Mesenchymal stem cell (in vitro differentiated cells and primary cell): ENCODE measurements at regions not wholly inside any gene's neighbourhood (a gene's known extent, or its start where the extent isn't known, plus 50 kb on each side); places are given as distances from the start of the nearest gene placed in this dataset.

ENCODE experiments used
- DNase-seq: peaks from one replicate; pipeline ENCODE4 v3.0.0-alpha.2; 2013
- H2AFZ ChIP-seq: one replicate; pipeline ENCODE4 v1.6.1; 2013; ENCODE audit warnings: low read depth, mild to moderate bottlenecking, control low read depth, inconsistent platforms, low read length, moderate library complexity
- H2AK5ac ChIP-seq: 2 replicates; pipeline ENCODE4 v1.6.1; 2013; ENCODE audit warnings: low read length, moderate library complexity, mild to moderate bottlenecking, inconsistent platforms; ENCODE audit not compliant: severe bottlenecking
- H2BK120ac ChIP-seq: one replicate; pipeline ENCODE4 v1.6.1; 2013; ENCODE audit warnings: low read depth, mild to moderate bottlenecking, inconsistent platforms, low read length, moderate library complexity
- H2BK12ac ChIP-seq, 2 experiments: one replicate each; pipeline ENCODE4 v1.6.1; 2013; ENCODE audit warnings: inconsistent platforms in 2 of 2, low read length in 2 of 2, mild to moderate bottlenecking in 2 of 2, moderate library complexity in 2 of 2, control low read depth in 1 of 2
- H2BK15ac ChIP-seq: one replicate; pipeline ENCODE4 v1.6.1; 2013; ENCODE audit warnings: mild to moderate bottlenecking, low read depth, inconsistent platforms; ENCODE audit not compliant: poor library complexity, severe bottlenecking
- H2BK5ac ChIP-seq: 2 replicates; pipeline ENCODE4 v1.6.1; 2013; ENCODE audit warnings: low read depth, mild to moderate bottlenecking, low read length, control low read depth, inconsistent platforms; ENCODE audit not compliant: poor library complexity, severe bottlenecking
- H3K14ac ChIP-seq, 2 experiments: one replicate each; pipeline ENCODE4 v1.6.1; 2013; ENCODE audit warnings: inconsistent platforms in 2 of 2, low read length in 2 of 2, control low read depth in 1 of 2, mild to moderate bottlenecking in 1 of 2, moderate library complexity in 1 of 2
- H3K18ac ChIP-seq, 2 experiments: one replicate each; pipeline ENCODE4 v1.6.1; 2013; ENCODE audit warnings: inconsistent platforms in 2 of 2, low read length in 2 of 2, control low read depth in 1 of 2, low read depth in 1 of 2, mild to moderate bottlenecking in 1 of 2
- H3K23ac ChIP-seq, 2 experiments: one replicate each; pipeline ENCODE4 v1.6.1; 2013; ENCODE audit warnings: inconsistent platforms in 2 of 2, low read length in 2 of 2, mild to moderate bottlenecking in 2 of 2, moderate library complexity in 2 of 2, control low read depth in 1 of 2
- H3K27ac ChIP-seq: 2 replicates; pipeline ENCODE4 v1.5.1; 2013; ENCODE audit warnings: mild to moderate bottlenecking, moderate library complexity, low read length, control low read depth, inconsistent platforms; ENCODE audit not compliant: poor library complexity, severe bottlenecking
- H3K27me3 ChIP-seq, 2 experiments: 2 replicates each; pipeline versions ENCODE4 v1.6.1 to v1.7.0; 2013; ENCODE audit warnings: low read length in 2 of 2, mild to moderate bottlenecking in 2 of 2, moderate library complexity in 2 of 2, control low read depth in 1 of 2, inconsistent platforms in 1 of 2; ENCODE audit not compliant: control insufficient read depth in 1 of 2, insufficient read depth in 1 of 2
- H3K36me3 ChIP-seq, 2 experiments: 2 replicates each; pipeline versions ENCODE4 v1.6.1 to v1.7.0; 2013; ENCODE audit warnings: low read length in 2 of 2, control low read depth in 1 of 2, inconsistent platforms in 1 of 2, low read depth in 1 of 2, mild to moderate bottlenecking in 1 of 2; ENCODE audit not compliant: insufficient read depth in 2 of 2, control insufficient read depth in 1 of 2
- H3K4ac ChIP-seq, 2 experiments: one replicate each; pipeline ENCODE4 v1.6.1; 2013; ENCODE audit warnings: inconsistent platforms in 2 of 2, low read length in 2 of 2, mild to moderate bottlenecking in 2 of 2, moderate library complexity in 2 of 2, control low read depth in 1 of 2, low read depth in 1 of 2
- H3K4me1 ChIP-seq: 2 replicates; pipeline ENCODE4 v1.6.1; 2013; ENCODE audit warnings: low read depth, low read length, control low read depth; ENCODE audit not compliant: control insufficient read depth, insufficient read depth
- H3K4me2 ChIP-seq: 2 replicates; pipeline ENCODE4 v1.6.1; 2013; ENCODE audit warnings: low read length, mild to moderate bottlenecking, inconsistent platforms; ENCODE audit not compliant: poor library complexity, severe bottlenecking
- H3K4me3 ChIP-seq, 2 experiments: 2 replicates each; pipeline versions ENCODE4 v1.5.1 to v1.7.0; 2013; ENCODE audit warnings: low read length in 2 of 2, mild to moderate bottlenecking in 2 of 2, control low read depth in 1 of 2, low read depth in 1 of 2; ENCODE audit not compliant: insufficient read depth in 1 of 2
- H3K79me1 ChIP-seq: replicated peaks from 2 replicates; pipeline ENCODE4 v1.6.1; 2013; ENCODE audit warnings: mild to moderate bottlenecking, control low read depth, low read length, inconsistent platforms; ENCODE audit not compliant: poor library complexity, severe bottlenecking
- H3K9ac ChIP-seq: 2 replicates; pipeline ENCODE4 v1.7.0; 2013; ENCODE audit warnings: mild to moderate bottlenecking, low read length, moderate library complexity
- H3K9me3 ChIP-seq: 2 replicates; pipeline ENCODE4 v1.7.0; 2013; ENCODE audit warnings: mild to moderate bottlenecking, low read length; ENCODE audit not compliant: control insufficient read depth
- H4K8ac ChIP-seq: one replicate; pipeline ENCODE4 v1.6.1; 2013; ENCODE audit warnings: inconsistent platforms, mild to moderate bottlenecking, low read length, moderate library complexity
- H4K91ac ChIP-seq: one replicate; pipeline ENCODE4 v1.6.1; 2013; ENCODE audit warnings: mild to moderate bottlenecking, low read length, inconsistent platforms
- WGBS: methylation state at CpG from one replicate; pipeline ENCODE4 v1.1.7; 2013; ENCODE audit warnings: mixed read lengths; 5-methylcytosine and 5-hydroxymethylcytosine counted together

DNA sequence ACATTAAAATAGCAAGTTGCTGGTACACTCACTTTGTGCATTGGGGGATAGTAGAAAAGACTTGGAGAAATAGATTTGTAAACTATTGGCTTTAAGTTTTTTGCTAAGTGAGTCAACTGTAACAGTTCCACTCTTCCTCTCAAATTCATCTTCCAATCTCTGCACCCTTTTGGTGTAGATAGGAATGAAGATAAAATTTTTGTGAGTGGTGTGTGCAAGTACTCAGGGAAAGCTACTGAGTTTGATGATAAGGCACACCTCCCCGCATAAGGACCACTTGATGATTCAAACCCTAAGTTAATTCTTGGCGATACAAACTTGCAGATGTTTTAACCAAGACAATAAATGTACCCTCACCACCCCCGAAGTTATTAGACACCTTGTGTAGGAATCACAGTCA, 168.3 kb upstream of the SLITRK1 start:
- H2BK12ac ChIP-seq = no peak overlapping the region
- H3K9ac ChIP-seq = no peak overlapping the region
- no peak overlapping the region for H2AFZ ChIP-seq
- H2BK15ac ChIP-seq = no peak overlapping the region
- no CpG with 5 or more reads among the region's 3 CpGs for WGBS
- no peak overlapping the region for H4K91ac ChIP-seq
- DNase-seq = no peak
- H3K27me3 ChIP-seq = no peaks in the 10 kb centered on the region
- H3K36me3 ChIP-seq = no peaks in the 10 kb centered on the region
- no peak overlapping the region for H3K4ac ChIP-seq
- H2BK5ac ChIP-seq = no peak overlapping the region
- H3K14ac ChIP-seq = no peak overlapping the region
- no peak overlapping the region for H4K8ac ChIP-seq
- H3K18ac ChIP-seq = no peak overlapping the region
- no peak overlapping the region for H3K27ac ChIP-seq
- H3K4me2 ChIP-seq = no peak overlapping the region
- H2BK120ac ChIP-seq = no peak overlapping the region
- no peaks in the 10 kb centered on the region for H3K9me3 ChIP-seq
- H2AK5ac ChIP-seq = no peak overlapping the region
- no peaks in the 10 kb centered on the region for H3K79me1 ChIP-seq
- no peak overlapping the region for H3K4me3 ChIP-seq
- H3K4me1 ChIP-seq = no peaks in the 10 kb centered on the region
- no peak overlapping the region for H3K23ac ChIP-seq

DNA sequence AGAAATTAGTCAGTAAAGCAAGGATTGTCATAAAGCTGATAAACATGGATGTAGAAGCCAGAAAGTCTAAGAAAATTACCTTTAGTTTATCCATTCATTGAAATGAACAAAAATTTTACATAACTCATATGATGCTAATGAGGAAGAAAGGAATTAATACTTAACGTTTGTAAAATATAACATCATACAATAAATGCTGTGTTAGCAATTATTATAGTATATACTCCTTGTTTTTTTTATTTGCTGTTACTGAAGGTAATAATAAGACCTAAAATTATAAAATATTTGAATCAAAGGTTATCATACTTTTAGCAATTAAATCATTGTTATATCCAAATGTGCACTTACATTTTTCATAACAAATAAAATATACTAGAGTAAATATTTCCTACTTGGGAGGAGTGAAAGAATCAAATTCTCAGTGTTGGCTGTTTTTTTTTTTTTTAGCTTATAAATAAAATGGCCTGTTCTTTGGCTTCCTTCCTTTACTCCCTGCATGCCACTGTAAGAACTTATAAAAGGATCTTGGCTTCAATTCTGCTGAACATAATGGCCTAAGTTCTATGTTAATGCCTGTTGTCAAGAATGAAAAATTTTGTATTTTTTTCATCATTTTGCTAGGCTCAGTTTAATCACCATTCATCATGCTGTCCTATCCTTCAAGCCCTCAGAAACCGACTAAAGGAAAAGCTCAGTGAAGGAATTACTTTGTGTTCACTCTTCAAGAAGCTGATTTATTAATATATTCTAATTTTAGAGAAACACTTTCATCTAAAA, 167.4 kb upstream of the SLITRK1 start:
- no peak for DNase-seq
- H3K36me3 ChIP-seq = no peaks in the 10 kb centered on the region
- WGBS = no CpG with 5 or more reads among the region's 2 CpGs

DNA sequence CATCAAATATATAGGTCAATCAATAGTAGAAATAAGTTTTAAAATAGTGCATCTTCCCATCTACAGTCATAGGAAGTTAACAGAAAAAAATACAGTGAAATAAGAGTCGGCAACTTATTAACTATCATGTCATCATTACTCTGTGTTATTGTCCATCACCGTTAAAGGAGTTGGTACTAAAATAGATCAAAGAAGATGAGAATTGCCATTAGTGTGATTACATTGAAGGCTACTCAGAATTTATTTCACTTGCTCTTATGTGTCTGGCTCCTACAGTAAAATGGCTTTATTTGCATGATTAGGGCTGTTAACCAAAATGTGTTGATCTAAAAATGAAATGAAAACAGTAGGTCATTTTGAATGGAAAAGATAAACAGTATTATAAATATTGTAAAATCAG, 162.5 kb upstream of the SLITRK1 start:
- Histone ChIP-seq H3K36me3 (no peaks in the 10 kb centered on the region), H2BK15ac (no peak overlapping the region), H3K9ac (no peak overlapping the region), H3K4ac (no peak overlapping the region), H2BK120ac (no peak overlapping the region), H3K9me3 (no peaks in the 10 kb centered on the region), H3K14ac (no peak overlapping the region), H3K27me3 (no peaks in the 10 kb centered on the region), H3K27ac (no peak overlapping the region), H2AK5ac (no peak overlapping the region), H3K79me1 (no peaks in the 10 kb centered on the region), H4K8ac (no peak overlapping the region), H4K91ac (no peak overlapping the region), H3K4me1 (no peaks in the 10 kb centered on the region), H2BK5ac (no peak overlapping the region), H3K18ac (no peak overlapping the region), H2AFZ (no peak overlapping the region), H2BK12ac (no peak overlapping the region), H3K23ac (no peak overlapping the region), H3K4me2 (no peak overlapping the region), H3K4me3 (no peak overlapping the region)
- no peak for DNase-seq
- no CpG with 5 or more reads among the region's 2 CpGs for WGBS

More for the DNA sequence above, 167.4 kb upstream of the SLITRK1 start:
- H3K14ac ChIP-seq = no peak overlapping the region
- H3K23ac ChIP-seq = no peak overlapping the region
- no peaks in the 10 kb centered on the region for H3K27me3 ChIP-seq
- H3K4me1 ChIP-seq = no peaks in the 10 kb centered on the region
- no peak overlapping the region for H2BK5ac ChIP-seq
- H2BK15ac ChIP-seq = no peak overlapping the region
- H3K27ac ChIP-seq = no peak overlapping the region
- H3K9ac ChIP-seq = no peak overlapping the region
- no peak overlapping the region for H2BK120ac ChIP-seq
- no peak overlapping the region for H3K18ac ChIP-seq
- H4K91ac ChIP-seq = no peak overlapping the region
- no peak overlapping the region for H3K4me2 ChIP-seq
- H2BK12ac ChIP-seq = no peak overlapping the region
- H2AK5ac ChIP-seq = no peak overlapping the region
- H4K8ac ChIP-seq = no peak overlapping the region
- no peak overlapping the region for H3K4ac ChIP-seq
- H3K79me1 ChIP-seq = no peaks in the 10 kb centered on the region
- no peaks in the 10 kb centered on the region for H3K9me3 ChIP-seq
- no peak overlapping the region for H3K4me3 ChIP-seq
- no peak overlapping the region for H2AFZ ChIP-seq

DNA sequence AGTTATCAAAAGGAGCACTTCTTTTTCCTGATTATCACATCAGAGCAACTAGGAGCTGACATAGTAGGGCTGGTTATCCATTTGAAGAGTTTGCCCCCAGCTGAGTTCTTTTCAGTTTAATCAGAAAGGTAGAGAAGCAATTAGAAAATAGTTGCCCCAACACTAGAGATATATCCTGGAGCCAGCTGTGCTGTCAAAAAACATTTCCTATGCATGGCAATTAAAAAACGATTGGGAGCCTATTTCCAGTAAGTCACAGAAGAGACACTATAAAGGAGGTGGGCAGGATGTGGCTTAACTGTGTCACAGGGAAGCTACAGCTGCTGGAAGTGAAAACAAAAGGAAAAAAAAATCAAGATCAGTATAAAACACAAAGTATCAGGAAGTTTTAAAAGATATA, 155.7 kb upstream of the SLITRK1 start:
- no peak overlapping the region for H3K4me3 ChIP-seq
- H3K27ac ChIP-seq = no peak overlapping the region
- H3K27me3 ChIP-seq = no peaks in the 10 kb centered on the region
- DNase-seq = no peak
- no peaks in the 10 kb centered on the region for H3K36me3 ChIP-seq
- WGBS = 83% methylated on average over 1 of the region's 1 CpG
- no peak overlapping the region for H2BK120ac ChIP-seq
- no peak overlapping the region for H2AK5ac ChIP-seq
- no peak overlapping the region for H4K8ac ChIP-seq
- no peak overlapping the region for H3K23ac ChIP-seq
- H3K79me1 ChIP-seq = no peaks in the 10 kb centered on the region
- no peak overlapping the region for H2AFZ ChIP-seq
- no peak overlapping the region for H3K14ac ChIP-seq
- H4K91ac ChIP-seq = no peak overlapping the region
- H3K4ac ChIP-seq = no peak overlapping the region
- no peak overlapping the region for H3K18ac ChIP-seq
- H3K9me3 ChIP-seq = no peaks in the 10 kb centered on the region
- no peak overlapping the region for H3K9ac ChIP-seq
- no peak overlapping the region for H2BK15ac ChIP-seq
- no peak overlapping the region for H2BK5ac ChIP-seq
- H3K4me2 ChIP-seq = no peak overlapping the region
- H3K4me1 ChIP-seq = no peaks in the 10 kb centered on the region
- H2BK12ac ChIP-seq = no peak overlapping the region
